Stomach (tissue), 8 donors: ENCODE measurements at regions not wholly inside any gene's neighbourhood (a gene's known extent, or its start where the extent isn't known, plus 50 kb on each side); places are given as distances from the start of the nearest gene placed in this dataset.

Source experiments
- DNase-seq, 2 donors: peaks; one replicate each; pipeline versions ENCODE4 v3.0.0 to v3.0.0-alpha.2; 2013 to 2019
- H3K27ac ChIP-seq, 5 donors: fragments of 200-600 bp in 4 of 5; sonication (generic) in 4 of 5; one replicate each; pipeline ENCODE4 v1.5.1; 2013 to 2019; ENCODE audit warnings: mild to moderate bottlenecking in 1 of 5, moderate library complexity in 1 of 5
- H3K27me3 ChIP-seq, 3 donors: fragments of 200-600 bp; sonication (generic); one replicate each; pipeline ENCODE4 v1.5.1; 2017 to 2019; ENCODE audit warnings: mixed run types in 1 of 3
- H3K36me3 ChIP-seq, 4 donors: fragments of 200-600 bp; sonication (generic); 1 replicate in 3 of 4; 2 replicates in 1 of 4; pipeline ENCODE4 v1.5.1; 2016 to 2019
- H3K4me1 ChIP-seq, 4 donors: fragments of 200-600 bp; sonication (generic); one replicate each; pipeline ENCODE4 v1.5.1; 2016 to 2019
- H3K4me3 ChIP-seq, 4 donors: fragments of 200-600 bp; sonication (generic) in 3 of 4; one replicate each; pipeline ENCODE4 v1.5.1; 2016 to 2019; ENCODE audit warnings: mild to moderate bottlenecking in 1 of 4
- H3K9me3 ChIP-seq, 4 donors: fragments of 200-600 bp; sonication (generic); one replicate each; pipeline ENCODE4 v1.5.1; 2016 to 2019
- EP300 ChIP-seq: sonication (generic); formaldehyde crosslinking; IDR thresholded peaks from one replicate; pipeline ENCODE4 v1.6.1; 2017; ENCODE audit warnings: antibody characterized with exemption
- POLR2A ChIP-seq, 4 donors: fragments of 450-650 bp; IDR thresholded peaks; one replicate each; pipeline ENCODE4 v1.6.1; 2016; ENCODE audit warnings: antibody characterized with exemption in 4 of 4, control low read depth in 2 of 4, mild to moderate bottlenecking in 1 of 4, moderate library complexity in 1 of 4
- POLR2AphosphoS5 ChIP-seq, 3 donors: sonication (generic); formaldehyde crosslinking; IDR thresholded peaks; one replicate each; pipeline ENCODE4 v1.6.1; 2016; ENCODE audit warnings: antibody characterized with exemption in 3 of 3
- WGBS, 5 donors: extraction: QIAGEN DNeasy Blood & Tissue Kit in 3 of 5; methylation state at CpG; one replicate each; pipeline versions ENCODE4 v1.1.5 to v1.1.7; 2013 to 2018; 5-methylcytosine and 5-hydroxymethylcytosine counted together
- intact Hi-C: fragments of 100-400 bp; cut with DNase I; formaldehyde crosslinking; loops from one replicate; pipeline ENCODE4 v1.15.1; 2023; ENCODE audit warnings: low total_unique reads
- TF ChIP-seq, protein P1 (sequence below), 7 experiments: fragments of 450-650 bp in 4 of 7; fragments of 200-600 bp in 3 of 7; sonication (generic) in 3 of 7; IDR thresholded peaks; one replicate each; pipeline ENCODE4 v1.5.1; 2016 to 2019; ENCODE audit warnings: antibody characterized with exemption in 7 of 7, control low read depth in 2 of 7, mild to moderate bottlenecking in 1 of 7
- donor health status: healthy with polysubstance abuse.
- donor health status: Bipolar disorder and iron deficiency.
- donor health status: healthy.

DNA sequence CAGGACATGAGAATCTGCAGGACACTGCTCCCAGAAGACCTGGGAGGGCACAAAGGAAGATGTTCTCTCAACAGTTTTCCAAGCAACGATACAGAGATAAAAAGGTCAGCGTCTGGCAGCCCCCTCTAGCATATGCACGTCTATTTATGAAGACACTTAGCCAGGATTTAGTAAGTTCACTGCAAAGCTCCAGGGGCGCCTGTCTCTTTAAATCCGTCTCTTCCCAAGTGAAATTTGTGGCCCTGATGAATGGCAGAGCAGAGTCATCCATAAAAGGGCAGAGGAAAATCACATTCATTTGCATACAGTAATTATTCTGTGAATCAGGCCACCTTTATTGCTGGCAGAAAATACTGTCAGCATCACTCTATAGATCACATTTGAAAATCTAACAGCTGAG, 390.9 kb upstream of the SMIM21 start:
- no peak overlapping the region for H3K27ac ChIP-seq
- no peaks in the 10 kb centered on the region for H3K27me3 ChIP-seq
- H3K4me1 ChIP-seq, result peaks cover 0 to 3% (median 2%) of the 10 kb centered on the region in 4 donors
- intact Hi-C loops, result no loop called here
- WGBS, 5 donors, result 64 to 73% (median 68%) methylated on average over 5 of the region's 5 CpGs
- DNase-seq, result no peak
- no peak for TF ChIP-seq EP300
- no peak for TF ChIP-seq POLR2AphosphoS5 (IDR thresholded peaks at IDR 0.05)
- TF ChIP-seq, protein P1, sequence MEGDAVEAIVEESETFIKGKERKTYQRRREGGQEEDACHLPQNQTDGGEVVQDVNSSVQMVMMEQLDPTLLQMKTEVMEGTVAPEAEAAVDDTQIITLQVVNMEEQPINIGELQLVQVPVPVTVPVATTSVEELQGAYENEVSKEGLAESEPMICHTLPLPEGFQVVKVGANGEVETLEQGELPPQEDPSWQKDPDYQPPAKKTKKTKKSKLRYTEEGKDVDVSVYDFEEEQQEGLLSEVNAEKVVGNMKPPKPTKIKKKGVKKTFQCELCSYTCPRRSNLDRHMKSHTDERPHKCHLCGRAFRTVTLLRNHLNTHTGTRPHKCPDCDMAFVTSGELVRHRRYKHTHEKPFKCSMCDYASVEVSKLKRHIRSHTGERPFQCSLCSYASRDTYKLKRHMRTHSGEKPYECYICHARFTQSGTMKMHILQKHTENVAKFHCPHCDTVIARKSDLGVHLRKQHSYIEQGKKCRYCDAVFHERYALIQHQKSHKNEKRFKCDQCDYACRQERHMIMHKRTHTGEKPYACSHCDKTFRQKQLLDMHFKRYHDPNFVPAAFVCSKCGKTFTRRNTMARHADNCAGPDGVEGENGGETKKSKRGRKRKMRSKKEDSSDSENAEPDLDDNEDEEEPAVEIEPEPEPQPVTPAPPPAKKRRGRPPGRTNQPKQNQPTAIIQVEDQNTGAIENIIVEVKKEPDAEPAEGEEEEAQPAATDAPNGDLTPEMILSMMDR (IDR thresholded peaks at IDR 0.05), result no peak
- no peak for TF ChIP-seq POLR2A (IDR thresholded peaks at IDR 0.05)
- no peak overlapping the region for H3K4me3 ChIP-seq
- H3K36me3 ChIP-seq, result no peaks in the 10 kb centered on the region
- H3K9me3 ChIP-seq, result no peaks in the 10 kb centered on the region

DNA sequence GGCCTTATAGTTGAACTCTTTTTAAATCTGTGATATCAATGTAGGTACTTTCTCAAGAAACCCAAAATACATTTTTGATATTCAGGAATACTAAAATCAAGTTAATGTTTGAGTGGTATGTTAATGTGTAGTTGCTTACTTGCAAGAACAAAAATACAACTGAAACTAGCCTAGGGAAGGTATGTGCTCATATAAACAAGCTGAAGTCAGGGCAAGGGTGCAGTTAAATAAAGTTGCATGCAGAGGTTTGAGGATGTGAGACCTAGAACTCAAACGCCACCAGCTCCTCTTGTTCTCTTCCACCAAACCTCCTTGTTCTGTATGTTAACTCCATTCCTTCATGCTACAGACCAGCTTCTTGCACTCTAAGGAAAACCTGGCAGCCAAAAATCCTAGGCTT, 388.3 kb upstream of the SMIM21 start:
- 83 to 96% (median 89%) methylated on average over 1 of the region's 1 CpG for WGBS, 5 donors
- no peaks in the 10 kb centered on the region for H3K9me3 ChIP-seq
- H3K36me3 ChIP-seq, result no peaks in the 10 kb centered on the region
- no peak overlapping the region for H3K4me3 ChIP-seq
- intact Hi-C loops, result no loop called here
- DNase-seq, result no peak
- H3K4me1 ChIP-seq, result peaks cover 0 to 4% (median 0%) of the 10 kb centered on the region in 4 donors
- H3K27ac ChIP-seq, result no peak overlapping the region
- no peak for TF ChIP-seq EP300
- TF ChIP-seq, protein P1 (IDR thresholded peaks at IDR 0.05), result no peak
- no peak for TF ChIP-seq POLR2A (IDR thresholded peaks at IDR 0.05)
- no peak for TF ChIP-seq POLR2AphosphoS5 (IDR thresholded peaks at IDR 0.05)
- no peaks in the 10 kb centered on the region for H3K27me3 ChIP-seq

DNA sequence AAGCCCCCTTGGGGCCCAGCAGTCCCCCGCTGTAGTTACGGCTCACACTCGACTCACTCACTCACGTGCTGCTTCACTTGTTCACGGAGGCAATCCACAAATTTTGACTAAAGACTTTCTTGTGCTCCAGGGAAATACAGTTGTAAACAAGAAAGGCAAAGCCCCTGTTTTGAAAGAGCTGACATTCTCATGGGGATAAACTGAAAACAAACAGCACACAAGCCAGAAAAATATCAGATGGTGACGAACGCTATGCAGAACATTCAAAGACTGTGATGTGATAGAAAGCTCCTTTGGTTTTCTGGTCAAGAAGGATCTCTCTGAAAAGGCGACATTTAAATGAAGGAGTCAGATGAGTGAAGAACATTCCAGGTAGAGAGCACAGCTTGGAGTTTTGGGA, 385.3 kb upstream of the SMIM21 start:
- Histone ChIP-seq H3K4me1 (peaks cover 0 to 4% (median 0%) of the 10 kb centered on the region in 4 donors), H3K27ac (no peak overlapping the region), H3K27me3 (no peaks in the 10 kb centered on the region), H3K4me3 (no peak overlapping the region), H3K9me3 (no peaks in the 10 kb centered on the region), H3K36me3 (no peaks in the 10 kb centered on the region)
- TF ChIP-seq EP300 (no peak), POLR2AphosphoS5 (IDR thresholded peaks at IDR 0.05) (no peak), POLR2A (IDR thresholded peaks at IDR 0.05) (no peak)
- TF ChIP-seq, protein P1 (IDR thresholded peaks at IDR 0.05), result no peak
- intact Hi-C loops, result no loop called here
- WGBS, 5 donors, result 57 to 77% (median 75%) methylated on average over 8 of the region's 8 CpGs
- DNase-seq, result no peak

DNA sequence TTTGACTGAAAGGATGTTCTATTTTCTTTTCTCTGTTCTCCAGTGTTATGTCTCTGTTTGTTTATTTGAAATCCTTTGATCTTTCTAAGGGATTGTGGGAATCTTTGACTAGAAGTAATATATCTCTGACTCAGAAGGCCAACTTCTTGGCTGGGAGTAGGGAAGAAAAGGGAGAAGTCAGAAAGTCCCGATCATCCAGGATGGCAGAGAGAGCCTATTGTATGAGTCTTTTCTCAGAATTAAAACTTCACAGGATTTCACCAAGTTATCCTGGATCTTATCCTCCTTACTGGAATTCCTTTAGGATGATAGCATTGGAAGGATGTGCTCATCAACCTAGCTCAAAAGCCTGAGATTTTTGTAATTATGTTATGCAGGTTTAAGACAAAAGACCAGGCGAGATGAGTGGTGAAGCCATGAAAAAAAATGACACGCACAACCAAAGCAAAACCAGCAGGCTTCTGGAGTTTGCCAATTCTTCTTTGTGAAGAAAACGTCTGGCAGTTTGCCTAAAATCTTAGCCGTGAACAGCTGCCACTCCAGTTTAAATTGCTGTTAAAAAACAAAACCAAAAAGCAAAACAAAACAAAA, 383.6 kb upstream of the SMIM21 start:
- Histone ChIP-seq H3K27me3 (no peaks in the 10 kb centered on the region), H3K27ac (no peak overlapping the region), H3K9me3 (no peaks in the 10 kb centered on the region), H3K36me3 (no peaks in the 10 kb centered on the region), H3K4me3 (no peak overlapping the region), H3K4me1 (peaks cover 0 to 4% (median 0%) of the 10 kb centered on the region in 4 donors)
- DNase-seq, result no peak
- 38 to 54% (median 48%) methylated on average over 5 of the region's 5 CpGs for WGBS, 5 donors
- intact Hi-C loops, result no loop called here
- no peak for TF ChIP-seq POLR2A (IDR thresholded peaks at IDR 0.05)
- TF ChIP-seq, protein P1 (IDR thresholded peaks at IDR 0.05), result no peak
- TF ChIP-seq POLR2AphosphoS5 (IDR thresholded peaks at IDR 0.05), result no peak
- TF ChIP-seq EP300, result no peak
